Adipocyte (in vitro differentiated cells): ENCODE measurements at regions not wholly inside any gene's neighbourhood (a gene's known extent, or its start where the extent isn't known, plus 50 kb on each side); places are given as distances from the start of the nearest gene placed in this dataset.
"Not testable (repeated sequence)": the region's sequence is repeated elsewhere in the genome, so short reads cannot be mapped to it uniquely, and the experiment has no call there.

Experiments
- DNase-seq: peaks from one replicate; pipeline ENCODE4 v3.0.0-alpha.2; 2015; ENCODE audit warnings: low read depth
- H3K27me3 ChIP-seq: replicated peaks from 2 replicates; pipeline ENCODE4 v1.7.0; 2013; ENCODE audit warnings: mild to moderate bottlenecking, low read length, moderate library complexity; ENCODE audit not compliant: control insufficient read depth, insufficient read depth
- H3K36me3 ChIP-seq: 2 replicates; pipeline ENCODE4 v1.7.0; 2013; ENCODE audit warnings: low read length, mild to moderate bottlenecking, moderate library complexity; ENCODE audit not compliant: control insufficient read depth, insufficient read depth, severe bottlenecking
- H3K4me1 ChIP-seq: 2 replicates; pipeline ENCODE4 v1.7.0; 2013; ENCODE audit warnings: mild to moderate bottlenecking, low read length, moderate library complexity; ENCODE audit not compliant: control insufficient read depth, insufficient read depth
- H3K4me3 ChIP-seq: 2 replicates; pipeline ENCODE4 v1.7.0; 2013; ENCODE audit warnings: mild to moderate bottlenecking, low read length, moderate library complexity
- H3K9ac ChIP-seq: 2 replicates; pipeline ENCODE4 v1.7.0; 2013; ENCODE audit warnings: mild to moderate bottlenecking, low read length, moderate library complexity
- H3K9me3 ChIP-seq: 2 replicates; pipeline ENCODE4 v1.7.0; 2013; ENCODE audit warnings: mild to moderate bottlenecking, low read length, moderate library complexity; ENCODE audit not compliant: control insufficient read depth

DNA sequence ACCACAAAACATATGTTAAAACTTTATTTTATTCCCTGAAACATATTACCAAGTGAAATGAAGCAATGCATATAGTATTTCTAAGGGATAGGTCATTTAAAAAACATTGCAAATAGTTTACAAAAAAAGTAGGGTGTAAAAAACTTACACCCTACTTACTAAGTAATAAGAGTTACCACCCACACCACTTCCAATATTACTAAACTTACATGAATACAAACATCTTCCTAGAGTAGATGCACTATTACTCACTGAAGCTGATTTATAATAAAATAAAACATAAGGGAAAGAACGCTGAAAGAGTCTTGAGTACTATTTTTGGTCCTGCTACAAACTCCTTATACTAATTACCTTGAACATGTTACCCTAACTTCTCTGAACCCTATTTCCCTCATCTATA is 289.4 kb downstream of the HINT1 start:
- Histone ChIP-seq H3K9me3 (no peaks in the 10 kb centered on the region), H3K4me3 (no peak overlapping the region), H3K4me1 (peaks cover 15% of the 10 kb centered on the region), H3K36me3 (no peaks in the 10 kb centered on the region), H3K27me3 (no peaks in the 10 kb centered on the region), H3K9ac (no peak overlapping the region)
- DNase-seq: no peak

DNA sequence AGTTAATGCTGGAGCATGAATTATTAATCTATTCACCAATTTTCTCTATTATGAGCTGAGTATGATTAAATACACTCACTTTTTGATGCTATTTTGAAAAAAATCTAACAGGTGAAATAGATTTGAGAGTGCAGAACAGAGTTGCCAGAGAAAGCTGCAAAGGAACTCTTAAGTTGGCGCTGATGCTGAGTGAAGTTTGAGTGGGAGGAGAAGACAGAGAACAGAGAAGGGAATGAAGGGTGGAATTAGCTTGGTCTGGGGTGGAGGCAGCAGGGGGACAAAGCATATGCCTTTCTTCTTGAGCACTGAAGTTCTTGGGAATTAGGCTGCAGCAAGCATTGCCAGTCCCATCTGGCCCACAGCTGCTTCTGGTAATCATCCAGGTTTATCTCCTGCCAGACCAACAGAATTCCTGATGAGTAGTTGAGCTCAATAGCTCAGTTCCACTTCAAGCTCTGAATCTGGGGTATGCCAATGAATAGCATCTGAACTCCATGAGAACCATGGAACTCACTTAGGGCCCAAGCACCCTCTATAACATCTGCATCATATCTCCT is 290.1 kb downstream of the HINT1 start:
- peaks cover 20% of the 10 kb centered on the region for H3K4me1 ChIP-seq
- H3K9ac ChIP-seq: no peak overlapping the region
- no peaks in the 10 kb centered on the region for H3K27me3 ChIP-seq
- H3K9me3 ChIP-seq: no peaks in the 10 kb centered on the region
- peak; percentile 54 for DNase-seq
- no peak overlapping the region for H3K4me3 ChIP-seq
- no peaks in the 10 kb centered on the region for H3K36me3 ChIP-seq

DNA sequence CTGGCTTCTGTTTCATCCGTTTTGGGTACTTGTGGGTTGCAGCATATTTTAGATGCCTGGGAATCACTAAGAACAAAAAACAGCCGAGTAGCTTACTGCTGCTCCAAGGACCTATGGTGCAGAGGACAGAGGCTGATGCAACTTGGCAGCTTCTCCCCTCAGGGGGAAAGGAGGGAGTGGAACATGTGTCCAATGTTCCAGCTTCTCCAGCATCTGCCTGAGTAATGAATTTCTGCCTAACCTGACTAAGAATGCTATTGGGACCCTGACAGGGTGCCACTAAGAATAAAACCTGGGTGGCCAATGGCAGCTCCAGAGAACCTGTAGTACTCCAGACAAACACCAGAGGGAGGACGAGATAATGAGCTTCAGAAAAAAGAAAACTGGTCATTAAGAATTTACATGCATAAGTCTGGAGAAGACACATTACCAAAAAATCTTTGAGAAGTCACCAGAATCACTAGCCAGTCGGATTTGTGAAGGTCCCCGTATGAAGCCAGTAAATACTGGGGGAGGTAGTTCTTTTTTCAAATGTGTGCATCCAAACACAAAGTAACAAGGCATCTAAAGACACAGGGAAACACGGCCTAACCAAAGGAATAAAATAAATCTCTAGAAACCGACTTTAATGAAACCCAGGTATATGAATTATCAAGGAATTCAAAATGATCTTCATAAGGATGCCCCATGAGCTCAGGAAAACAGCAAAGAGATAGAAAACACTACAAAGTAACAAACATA is 293.5 kb downstream of the HINT1 start:
- peak overlapping the region; percentile 70 for H3K4me3 ChIP-seq
- peak; percentile 92 for DNase-seq
- peaks cover 34% of the 10 kb centered on the region for H3K4me1 ChIP-seq
- H3K9ac ChIP-seq: peak overlapping the region; percentile 64
- H3K36me3 ChIP-seq: no peaks in the 10 kb centered on the region
- no peaks in the 10 kb centered on the region for H3K9me3 ChIP-seq
- H3K27me3 ChIP-seq: no peaks in the 10 kb centered on the region

DNA sequence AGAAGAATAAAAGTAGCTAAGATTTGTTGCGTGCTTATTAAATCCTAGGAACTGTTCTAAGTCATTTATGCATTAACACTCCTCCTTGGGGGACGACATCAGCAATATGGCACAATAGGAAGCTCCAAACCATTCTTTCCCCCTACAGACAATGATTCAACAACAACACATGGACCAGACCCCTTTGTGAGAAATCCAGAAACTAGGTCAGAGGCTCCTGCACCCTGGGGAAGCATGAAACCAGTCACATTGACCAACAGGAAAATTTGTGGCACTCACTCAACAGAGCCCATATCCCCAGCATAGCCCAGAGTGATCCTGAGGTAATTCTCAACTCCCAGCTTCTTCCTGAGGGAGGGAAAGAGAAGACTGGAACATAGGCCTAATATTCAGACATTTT is 294.4 kb downstream of the HINT1 start:
- H3K9ac ChIP-seq: peak overlapping the region; percentile 64
- H3K4me3 ChIP-seq: peak overlapping the region; percentile 70
- no peaks in the 10 kb centered on the region for H3K36me3 ChIP-seq
- no peaks in the 10 kb centered on the region for H3K27me3 ChIP-seq
- peak; percentile 46 for DNase-seq
- H3K4me1 ChIP-seq: peaks cover 34% of the 10 kb centered on the region
- no peaks in the 10 kb centered on the region for H3K9me3 ChIP-seq

DNA sequence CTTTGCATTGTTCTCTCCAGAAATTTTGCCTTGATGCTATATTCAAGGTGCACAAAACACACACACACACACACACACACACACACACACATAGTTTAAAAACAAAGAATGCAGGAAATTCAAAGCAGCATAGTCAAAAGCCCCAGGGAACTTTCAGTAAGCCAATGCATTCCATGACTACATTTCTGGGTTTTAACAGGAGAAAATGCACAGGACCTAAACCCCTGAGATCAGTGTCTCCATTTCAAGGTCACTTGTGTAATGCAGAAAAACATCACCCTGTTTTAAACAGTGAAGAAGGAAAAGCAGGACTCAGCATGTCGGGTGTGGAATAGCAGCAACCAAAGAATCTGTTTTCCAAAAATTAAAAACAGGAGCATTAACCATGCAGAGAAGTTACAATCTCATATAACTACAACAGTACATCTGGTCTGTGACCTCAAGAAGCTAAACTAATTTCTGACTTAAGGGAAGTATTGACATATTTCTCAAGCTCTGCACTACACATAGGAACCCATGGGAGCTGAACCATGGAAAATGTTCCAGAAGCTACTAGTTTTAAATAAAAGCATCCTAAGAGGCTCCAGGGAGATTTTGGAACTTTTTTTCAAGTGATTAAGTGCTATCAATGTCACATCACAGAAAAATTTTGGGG is 296.7 kb downstream of the HINT1 start:
- Histone ChIP-seq H3K4me3 (peak overlapping the region; percentile 24), H3K9me3 (no peaks in the 10 kb centered on the region), H3K36me3 (no peaks in the 10 kb centered on the region), H3K4me1 (peaks cover 34% of the 10 kb centered on the region), H3K9ac (peak overlapping the region; percentile 20), H3K27me3 (no peaks in the 10 kb centered on the region)
- DNase-seq: peak; percentile 85

DNA sequence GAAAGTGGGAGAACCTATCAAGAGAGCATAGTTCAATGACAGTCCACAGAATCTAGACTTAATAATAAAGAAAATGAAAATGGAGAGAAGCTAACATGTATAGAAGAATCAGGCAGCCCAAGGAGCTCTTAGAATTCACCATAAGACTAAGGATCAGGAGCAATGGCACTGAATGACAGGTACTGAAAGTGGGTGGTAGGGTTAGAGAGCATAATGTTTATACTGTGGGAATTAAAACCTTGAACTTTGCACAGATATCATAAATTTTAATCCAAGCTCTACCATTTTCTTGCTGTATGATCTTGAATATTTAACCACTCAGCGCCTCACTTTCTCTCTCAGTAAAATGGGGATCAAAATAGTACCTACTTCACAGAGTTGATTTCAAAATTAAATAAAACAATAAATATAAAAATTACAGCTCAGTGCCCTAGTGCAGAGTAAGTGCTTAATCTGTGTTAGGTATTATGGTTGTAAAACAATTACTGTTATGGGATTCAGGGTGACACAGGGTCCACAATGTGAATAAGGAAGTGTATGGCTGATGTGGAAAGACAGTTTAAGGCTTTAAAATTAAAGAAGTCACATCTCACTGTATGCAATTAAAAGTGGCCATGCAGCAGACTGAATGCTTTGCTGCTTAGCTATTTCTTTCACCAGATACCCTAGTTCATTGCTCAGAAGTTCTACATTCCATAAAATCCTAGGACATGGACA is 319.8 kb downstream of the HINT1 start:
- Histone ChIP-seq H3K4me3 (no peak overlapping the region), H3K27me3 (no peaks in the 10 kb centered on the region), H3K9me3 (no peaks in the 10 kb centered on the region), H3K9ac (no peak overlapping the region), H3K4me1 (no peaks in the 10 kb centered on the region), H3K36me3 (no peaks in the 10 kb centered on the region)
- no peak for DNase-seq

DNA sequence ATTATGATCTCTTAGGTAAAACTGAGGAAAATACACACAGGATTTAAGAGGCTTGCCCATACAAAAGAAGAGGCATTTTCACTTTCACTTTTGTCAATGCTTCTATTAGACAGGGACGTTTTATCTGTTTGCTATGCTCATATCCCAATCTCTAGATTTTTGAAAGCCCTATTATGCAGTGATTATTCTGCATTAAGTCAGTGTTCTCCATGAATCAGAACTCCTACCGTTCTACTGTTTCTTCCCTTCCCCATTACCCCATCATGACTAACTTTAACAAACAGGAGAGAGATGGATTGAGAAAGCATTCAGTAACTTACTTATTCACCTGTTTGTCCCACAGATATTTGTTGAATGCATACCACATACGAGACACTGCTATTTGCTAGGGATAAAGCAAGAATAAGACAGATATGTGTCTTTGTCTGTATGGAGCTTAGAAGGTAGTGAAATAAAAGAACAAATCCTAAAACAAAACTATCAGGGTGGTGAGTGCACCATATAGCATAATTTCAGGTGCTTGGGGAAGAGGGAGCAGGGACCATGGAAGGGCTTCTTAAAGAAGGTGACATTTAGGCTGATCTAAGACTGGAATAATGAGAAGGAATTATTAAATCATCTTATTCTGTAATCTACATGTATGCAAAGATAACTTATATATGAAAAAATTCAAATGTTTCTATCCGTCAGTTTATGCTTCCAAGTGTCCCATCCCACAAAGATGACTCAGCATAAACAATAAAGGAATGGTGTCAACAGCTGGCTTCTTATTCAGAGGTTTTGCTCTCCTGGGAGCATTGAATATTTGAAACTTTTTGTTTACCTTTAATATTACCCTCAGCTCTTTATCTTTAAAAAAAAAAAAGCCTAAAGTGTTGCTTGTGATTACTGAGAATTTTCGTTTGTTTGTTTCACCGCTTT is 328.1 kb downstream of the HINT1 start:
- Histone ChIP-seq H3K9ac (peak overlapping the region; percentile 5), H3K36me3 (no peaks in the 10 kb centered on the region), H3K4me3 (peak overlapping the region; percentile 76), H3K9me3 (no peaks in the 10 kb centered on the region), H3K27me3 (no peaks in the 10 kb centered on the region), H3K4me1 (peaks cover 5% of the 10 kb centered on the region)
- DNase-seq: peak; percentile 53

DNA sequence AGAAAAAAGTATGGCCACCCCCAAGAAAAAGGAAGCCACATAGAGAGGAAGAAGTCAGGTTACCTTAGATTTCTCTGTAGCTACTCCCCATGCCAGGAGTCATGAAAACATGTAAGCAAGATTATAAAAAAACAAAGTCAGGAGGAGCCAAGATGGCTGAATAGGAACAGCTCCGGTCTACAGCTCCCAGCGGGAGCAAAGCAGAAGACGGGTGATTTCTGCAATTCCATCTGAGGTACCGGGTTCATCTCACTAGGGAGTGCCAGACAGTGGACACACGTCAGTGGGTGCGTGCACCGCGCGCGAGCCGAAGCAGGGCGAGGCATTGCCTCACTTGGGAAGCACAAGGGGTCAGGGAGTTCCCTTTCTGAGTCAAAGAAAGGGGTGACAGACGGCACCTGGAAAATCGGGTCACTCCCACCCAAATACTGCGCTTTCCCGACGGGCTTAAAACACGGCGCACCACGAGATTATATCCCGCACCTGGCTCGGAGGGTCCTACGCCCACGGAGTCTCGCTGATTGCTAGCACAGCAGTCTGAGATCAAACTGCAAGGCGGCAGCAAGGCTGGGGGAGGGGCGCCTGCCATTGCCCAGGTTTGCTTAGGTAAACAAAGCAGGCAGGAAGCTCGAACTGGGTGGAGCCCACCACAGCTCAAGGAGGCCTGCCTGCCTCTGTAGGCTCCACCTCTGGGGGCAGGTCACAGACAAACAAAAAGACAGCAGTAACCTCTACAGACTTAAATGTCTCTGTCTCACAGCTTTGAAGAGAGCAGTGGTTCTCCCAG is 347.3 kb downstream of the HINT1 start:
- H3K4me1 ChIP-seq, DNase-seq, H3K9me3 ChIP-seq, H3K9ac ChIP-seq, H3K36me3 ChIP-seq, H3K27me3 ChIP-seq, H3K4me3 ChIP-seq: not testable (repeated sequence)

DNA sequence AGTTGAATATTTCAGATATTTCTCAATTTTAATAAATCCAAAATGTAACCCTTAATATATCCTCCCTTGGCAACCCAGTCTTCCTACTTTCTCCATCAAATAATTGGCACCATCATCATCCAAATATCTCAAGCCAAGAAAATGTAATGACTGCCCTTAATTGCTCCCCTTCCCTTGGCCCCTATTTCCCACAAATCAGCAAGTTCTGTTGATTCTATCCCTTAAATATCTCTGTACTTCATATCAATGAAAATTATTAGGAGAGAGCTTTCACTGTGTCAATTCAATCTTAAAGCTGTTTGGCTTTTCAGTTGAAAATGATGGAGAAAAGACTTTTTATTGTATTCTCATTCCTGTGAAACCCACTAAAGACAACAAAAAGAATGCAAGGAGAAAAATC is 349.8 kb downstream of the HINT1 start:
- H3K27me3 ChIP-seq: no peaks in the 10 kb centered on the region
- no peak overlapping the region for H3K4me3 ChIP-seq
- DNase-seq: no peak
- no peaks in the 10 kb centered on the region for H3K36me3 ChIP-seq
- H3K4me1 ChIP-seq: no peaks in the 10 kb centered on the region
- no peak overlapping the region for H3K9ac ChIP-seq
- no peaks in the 10 kb centered on the region for H3K9me3 ChIP-seq

DNA sequence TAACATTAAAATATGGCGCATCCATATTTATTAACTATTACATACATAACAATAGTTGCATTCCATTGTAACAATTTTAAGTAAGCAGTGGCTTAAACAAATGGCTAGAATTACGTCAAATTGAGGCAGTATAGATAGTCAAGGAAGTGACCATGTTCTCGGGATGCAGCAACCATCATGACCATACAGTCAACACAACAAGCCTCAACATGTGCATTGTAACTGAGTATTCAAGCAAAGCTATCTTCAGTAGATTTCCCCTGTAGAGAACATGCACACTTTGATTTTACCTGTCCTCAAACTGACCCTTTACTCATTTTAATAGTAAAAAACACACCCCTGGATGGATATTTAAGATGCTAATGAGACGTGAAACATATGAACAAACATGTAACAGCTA is 356.4 kb downstream of the HINT1 start:
- no peak for DNase-seq
- H3K9me3 ChIP-seq: no peaks in the 10 kb centered on the region
- no peak overlapping the region for H3K4me3 ChIP-seq
- H3K4me1 ChIP-seq: no peaks in the 10 kb centered on the region
- H3K27me3 ChIP-seq: no peaks in the 10 kb centered on the region
- no peak overlapping the region for H3K9ac ChIP-seq
- H3K36me3 ChIP-seq: no peaks in the 10 kb centered on the region
